Parathyroid adenoma (tissue), 2 donors: ENCODE measurements at regions not wholly inside any gene's neighbourhood (a gene's known extent, or its start where the extent isn't known, plus 50 kb on each side); places are given as distances from the start of the nearest gene placed in this dataset.
"Not testable (repeated sequence)": the region's sequence is repeated elsewhere in the genome, so short reads cannot be mapped to it uniquely, and the experiment has no call there.

ENCODE experiments used
- H2AFZ ChIP-seq: fragments of 300-600 bp; sonication (generic); one replicate; pipeline ENCODE4 v1.7.0; 2017; ENCODE audit warnings: antibody characterized with exemption, mild to moderate bottlenecking
- H3K27ac ChIP-seq: fragments of 300-600 bp; sonication (generic); one replicate; pipeline ENCODE4 v1.7.0; 2017
- H3K27me3 ChIP-seq: fragments of 300-600 bp; sonication (generic); one replicate; pipeline ENCODE4 v1.7.0; 2017; ENCODE audit warnings: low read length; ENCODE audit not compliant: control insufficient read depth, insufficient read depth
- H3K36me3 ChIP-seq: fragments of 300-600 bp; sonication (generic); one replicate; pipeline ENCODE4 v1.7.0; 2017; ENCODE audit warnings: low read length; ENCODE audit not compliant: control insufficient read depth, insufficient read depth
- H3K4me1 ChIP-seq: fragments of 300-600 bp; sonication (generic); one replicate; pipeline ENCODE4 v1.7.0; 2017; ENCODE audit warnings: control low read depth
- H3K4me2 ChIP-seq: fragments of 300-600 bp; sonication (generic); one replicate; pipeline ENCODE4 v1.7.0; 2017; ENCODE audit warnings: low read length
- H3K4me3 ChIP-seq: fragments of 300-600 bp; sonication (generic); one replicate; pipeline ENCODE4 v1.7.0; 2017; ENCODE audit warnings: low read depth, low read length
- H3K79me2 ChIP-seq: fragments of 300-600 bp; sonication (generic); one replicate; pipeline ENCODE4 v1.7.0; 2017; ENCODE audit warnings: control low read depth
- H3K9ac ChIP-seq: fragments of 300-600 bp; sonication (generic); one replicate; pipeline ENCODE4 v1.7.0; 2017; ENCODE audit warnings: mild to moderate bottlenecking
- H3K9me3 ChIP-seq: fragments of 300-600 bp; sonication (generic); one replicate; pipeline ENCODE4 v1.7.0; 2017; ENCODE audit warnings: low read length; ENCODE audit not compliant: control insufficient read depth
- TF ChIP-seq, protein P1 (sequence below): fragments of 300-600 bp; sonication (generic); IDR thresholded peaks from one replicate; pipeline ENCODE4 v1.7.0; 2017; ENCODE audit warnings: antibody characterized with exemption, mild to moderate bottlenecking
- donor health status: primary hyperparathyroidism.

DNA sequence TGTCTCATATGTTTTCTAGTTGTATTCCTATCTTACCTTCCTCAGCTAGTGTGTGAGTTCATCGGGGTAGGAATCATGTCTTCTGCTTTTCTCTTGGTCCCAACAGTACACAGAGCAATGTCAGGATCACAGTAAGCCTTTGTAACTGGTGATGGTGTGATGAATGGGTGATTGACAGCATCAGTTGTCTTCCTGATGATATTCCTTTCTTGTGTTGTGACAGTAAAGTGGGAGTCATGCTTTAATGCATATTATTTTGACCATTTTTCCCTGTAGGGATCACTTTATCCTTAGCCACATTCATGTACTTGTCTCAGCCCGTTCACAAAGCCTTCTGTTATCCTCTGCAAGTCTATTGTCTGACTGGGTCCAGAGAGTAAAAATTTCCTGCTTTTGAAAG, 501.7 kb downstream of the UTRN start:
- Histone ChIP-seq H3K79me2 (no peaks in the 10 kb centered on the region), H3K4me2 (no peak overlapping the region), H2AFZ (no peak overlapping the region), H3K4me3 (no peak overlapping the region), H3K9me3 (no peaks in the 10 kb centered on the region), H3K9ac (no peak overlapping the region), H3K36me3 (no peaks in the 10 kb centered on the region), H3K27me3 (no peaks in the 10 kb centered on the region), H3K4me1 (no peaks in the 10 kb centered on the region), H3K27ac (no peak overlapping the region)
- TF ChIP-seq, protein P1, sequence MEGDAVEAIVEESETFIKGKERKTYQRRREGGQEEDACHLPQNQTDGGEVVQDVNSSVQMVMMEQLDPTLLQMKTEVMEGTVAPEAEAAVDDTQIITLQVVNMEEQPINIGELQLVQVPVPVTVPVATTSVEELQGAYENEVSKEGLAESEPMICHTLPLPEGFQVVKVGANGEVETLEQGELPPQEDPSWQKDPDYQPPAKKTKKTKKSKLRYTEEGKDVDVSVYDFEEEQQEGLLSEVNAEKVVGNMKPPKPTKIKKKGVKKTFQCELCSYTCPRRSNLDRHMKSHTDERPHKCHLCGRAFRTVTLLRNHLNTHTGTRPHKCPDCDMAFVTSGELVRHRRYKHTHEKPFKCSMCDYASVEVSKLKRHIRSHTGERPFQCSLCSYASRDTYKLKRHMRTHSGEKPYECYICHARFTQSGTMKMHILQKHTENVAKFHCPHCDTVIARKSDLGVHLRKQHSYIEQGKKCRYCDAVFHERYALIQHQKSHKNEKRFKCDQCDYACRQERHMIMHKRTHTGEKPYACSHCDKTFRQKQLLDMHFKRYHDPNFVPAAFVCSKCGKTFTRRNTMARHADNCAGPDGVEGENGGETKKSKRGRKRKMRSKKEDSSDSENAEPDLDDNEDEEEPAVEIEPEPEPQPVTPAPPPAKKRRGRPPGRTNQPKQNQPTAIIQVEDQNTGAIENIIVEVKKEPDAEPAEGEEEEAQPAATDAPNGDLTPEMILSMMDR, result no peak

DNA sequence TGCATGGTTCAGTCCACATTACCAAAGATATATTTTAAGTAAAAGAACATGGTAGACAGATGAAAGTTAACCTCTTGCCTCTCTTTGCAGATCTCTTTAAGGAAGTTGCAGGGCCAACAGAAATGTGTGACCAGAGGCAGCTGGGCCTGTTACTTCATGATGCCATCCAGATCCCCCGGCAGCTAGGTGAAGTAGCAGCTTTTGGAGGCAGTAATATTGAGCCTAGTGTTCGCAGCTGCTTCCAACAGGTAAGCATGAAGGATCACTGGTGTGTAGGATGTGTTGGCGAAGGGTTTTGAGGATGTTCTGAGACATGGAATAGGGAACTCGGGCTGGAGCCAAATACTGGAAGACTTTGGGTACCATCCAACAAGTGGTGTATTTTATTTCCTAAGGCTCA, 508.6 kb downstream of the UTRN start:
- Histone ChIP-seq H3K36me3 (no peaks in the 10 kb centered on the region), H2AFZ (no peak overlapping the region), H3K9me3 (no peaks in the 10 kb centered on the region), H3K79me2 (no peaks in the 10 kb centered on the region), H3K27ac (no peak overlapping the region), H3K4me3 (no peak overlapping the region), H3K9ac (no peak overlapping the region), H3K4me1 (no peaks in the 10 kb centered on the region), H3K4me2 (no peak overlapping the region), H3K27me3 (no peaks in the 10 kb centered on the region)
- TF ChIP-seq, protein P1, result no peak

DNA sequence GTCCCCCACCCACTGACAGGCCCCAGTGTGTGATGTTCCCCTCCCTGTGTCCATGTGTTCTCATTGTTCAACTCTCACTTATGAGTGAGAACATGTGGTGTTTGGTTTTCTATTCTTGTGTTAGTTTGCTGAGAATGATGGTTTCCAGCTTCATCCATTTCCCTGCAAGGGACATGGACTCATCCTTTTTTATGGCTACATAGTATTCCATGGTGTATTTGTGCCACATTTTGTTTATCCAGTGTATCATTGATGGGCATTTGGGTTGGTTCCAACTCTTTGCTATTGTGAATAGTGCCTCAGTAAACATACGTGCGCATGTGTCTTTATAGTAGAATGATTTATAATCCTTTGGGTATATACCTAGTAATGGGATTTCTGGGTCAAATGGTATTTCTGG, 509.9 kb downstream of the UTRN start:
- H2AFZ ChIP-seq, H3K27ac ChIP-seq, H3K4me3 ChIP-seq, H3K9ac ChIP-seq, H3K79me2 ChIP-seq, H3K4me2 ChIP-seq, H3K9me3 ChIP-seq, H3K36me3 ChIP-seq, H3K27me3 ChIP-seq, H3K4me1 ChIP-seq: not testable (repeated sequence)

DNA sequence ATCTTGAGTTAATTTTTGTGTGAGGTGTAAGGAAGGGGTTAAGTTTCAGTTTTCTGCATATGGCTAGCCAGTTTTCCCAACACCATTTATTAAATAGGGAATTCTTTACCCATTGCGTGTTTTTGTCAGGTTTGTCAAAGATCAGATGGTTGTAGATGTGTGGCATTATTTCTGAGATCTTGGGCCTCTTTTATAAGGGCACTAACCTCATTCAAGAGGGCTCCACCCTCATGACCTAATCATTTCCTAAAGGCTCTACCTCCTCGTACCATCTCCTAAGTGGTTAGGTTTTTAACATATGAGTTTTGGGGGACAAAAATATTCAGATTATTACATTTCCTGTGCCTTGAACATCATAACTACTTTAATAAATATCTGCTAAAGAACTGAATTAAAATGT, 510.9 kb downstream of the UTRN start:
- Histone ChIP-seq H3K27ac (no peak overlapping the region), H3K4me1 (no peaks in the 10 kb centered on the region), H2AFZ (no peak overlapping the region), H3K9ac (no peak overlapping the region), H3K4me2 (no peak overlapping the region), H3K27me3 (no peaks in the 10 kb centered on the region), H3K4me3 (no peak overlapping the region), H3K9me3 (no peaks in the 10 kb centered on the region), H3K36me3 (no peaks in the 10 kb centered on the region), H3K79me2 (no peaks in the 10 kb centered on the region)
- TF ChIP-seq, protein P1, result no peak

DNA sequence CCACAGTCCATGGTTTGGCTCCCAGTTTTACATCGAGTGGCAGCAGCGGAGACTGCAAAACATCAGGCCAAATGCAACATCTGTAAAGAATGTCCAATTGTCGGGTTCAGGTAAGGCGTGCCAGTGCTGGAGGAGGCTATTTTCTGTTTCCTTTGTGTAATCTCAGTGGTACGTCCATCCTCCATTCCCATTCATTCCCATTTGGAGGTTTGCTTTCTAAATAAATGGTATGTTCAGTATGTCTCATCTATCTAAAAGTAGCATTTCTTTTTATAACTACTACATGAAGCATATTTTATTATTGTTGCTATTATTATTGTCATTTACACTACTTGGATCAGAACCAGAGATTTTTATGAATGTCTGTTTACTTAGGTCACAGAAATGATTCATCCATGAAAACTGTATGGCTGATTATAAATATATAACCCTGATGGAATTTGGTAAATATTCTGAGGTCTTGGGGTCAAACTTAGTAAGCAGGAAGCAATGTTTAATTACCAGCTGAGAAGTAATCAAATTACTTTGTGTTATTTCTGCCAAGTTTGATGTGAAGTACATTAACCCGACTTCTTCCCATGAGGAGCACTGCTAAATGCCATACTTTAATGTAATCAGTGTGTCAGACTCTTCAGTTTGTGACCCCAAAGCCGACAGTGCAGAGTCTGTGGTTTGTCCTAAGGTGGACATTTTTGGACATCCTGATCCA, 512.9 kb downstream of the UTRN start:
- Histone ChIP-seq H3K9me3 (no peaks in the 10 kb centered on the region), H3K36me3 (no peaks in the 10 kb centered on the region), H3K27me3 (no peaks in the 10 kb centered on the region), H3K27ac (no peak overlapping the region), H3K9ac (no peak overlapping the region), H2AFZ (no peak overlapping the region), H3K4me2 (no peak overlapping the region), H3K79me2 (no peaks in the 10 kb centered on the region), H3K4me1 (no peaks in the 10 kb centered on the region), H3K4me3 (no peak overlapping the region)
- TF ChIP-seq, protein P1, result no peak
